ENCODE measurements at regions not wholly inside any gene's neighbourhood (a gene's known extent, or its start where the extent isn't known, plus 50 kb on each side); places are given as distances from the start of the nearest gene placed in this dataset.

GRCh38 chr5:148912146-148912545 is 85.7 kb downstream of the ADRB2 start:
- no peak for TF ChIP-seq CTCF (IDR thresholded peaks at IDR 0.05)
- no peak for TF ChIP-seq POLR2A (IDR thresholded peaks at IDR 0.05)
